ENCODE measurements at regions not wholly inside any gene's neighbourhood (a gene's known extent, or its start where the extent isn't known, plus 50 kb on each side); places are given as distances from the start of the nearest gene placed in this dataset.

- H3K4me3 ChIP-seq, result no peak overlapping the region
- H3K27me3 ChIP-seq, result no peaks in the 10 kb centered on the region
- no peak for TF ChIP-seq POLR2A (IDR thresholded peaks at IDR 0.05)
- TF ChIP-seq POLR2AphosphoS5 (IDR thresholded peaks at IDR 0.05), result no peak
- no peak for TF ChIP-seq EP300 (IDR thresholded peaks at IDR 0.05; ENCODE audit: low read depth)
- TF ChIP-seq CTCF (IDR thresholded peaks at IDR 0.05), result no peak
- DNase-seq, result no peak
- intact Hi-C loops (cut with DNase I; ENCODE audit: low total_unique reads), result no loop called here
- H3K4me1 ChIP-seq, result peaks cover 0 to 7% (median 7%) of the 10 kb centered on the region in 4 donors
- H3K27ac ChIP-seq, result no peak overlapping the region
- H3K36me3 ChIP-seq, result no peaks in the 10 kb centered on the region
- H3K9me3 ChIP-seq, result no peaks in the 10 kb centered on the region
- 86 to 88% methylated on average over 8 to 20 of the region's 20 CpGs for WGBS, 2 donors (ENCODE audit: low coverage in 1 of 2)
- in situ Hi-C loops (cut with MboI; ENCODE audit: low pct_ligation_motif_present in 1 of 4, low pct_unique_long_range_greater_than_20kb in 1 of 4, low sequenced_read_pairs in 3 of 4), result no loop called here
These were observed 109.6 kb upstream of the SERP2 start for GRCh38 chr13:44263751-44264620.

GRCh38 chr13:44266305-44266704 is 107.3 kb upstream of the SERP2 start:
- WGBS, 2 donors (ENCODE audit: low coverage in 1 of 2), result 79 to 87% methylated on average over 3 of the region's 3 CpGs
- Histone ChIP-seq H3K27me3 (no peaks in the 10 kb centered on the region), H3K4me1 (peaks cover 0 to 8% (median 1%) of the 10 kb centered on the region in 4 donors), H3K36me3 (no peaks in the 10 kb centered on the region), H3K4me3 (no peak overlapping the region), H3K9me3 (no peaks in the 10 kb centered on the region), H3K27ac (no peak overlapping the region)
- intact Hi-C loops (cut with DNase I; ENCODE audit: low total_unique reads), result no loop called here
- in situ Hi-C loops (cut with MboI; ENCODE audit: low pct_ligation_motif_present in 1 of 4, low pct_unique_long_range_greater_than_20kb in 1 of 4, low sequenced_read_pairs in 3 of 4), result no loop called here
- TF ChIP-seq POLR2AphosphoS5 (IDR thresholded peaks at IDR 0.05) (no peak), POLR2A (IDR thresholded peaks at IDR 0.05) (no peak), CTCF (IDR thresholded peaks at IDR 0.05) (no peak), EP300 (IDR thresholded peaks at IDR 0.05; ENCODE audit: low read depth) (no peak)
- DNase-seq, result no peak

- H3K27ac ChIP-seq, result no peak overlapping the region
- no peak for TF ChIP-seq CTCF (IDR thresholded peaks at IDR 0.05)
- no peak for TF ChIP-seq POLR2A (IDR thresholded peaks at IDR 0.05)
- TF ChIP-seq POLR2AphosphoS5 (IDR thresholded peaks at IDR 0.05), result no peak
- TF ChIP-seq EP300 (IDR thresholded peaks at IDR 0.05; ENCODE audit: low read depth), result no peak
- peaks cover under 1 to 13% (median 5%) of the 10 kb centered on the region in 4 donors for H3K4me1 ChIP-seq
- DNase-seq, result no peak
- intact Hi-C loops (cut with DNase I; ENCODE audit: low total_unique reads) (no loop called here), in situ Hi-C loops (cut with MboI; ENCODE audit: low pct_ligation_motif_present in 1 of 4, low pct_unique_long_range_greater_than_20kb in 1 of 4, low sequenced_read_pairs in 3 of 4) (no loop called here)
- 89% methylated on average over 1 of the region's 1 CpG; no CpG with 5 or more reads in 1 of the 2 donors for WGBS, 2 donors (ENCODE audit: low coverage in 1 of 2)
- H3K36me3 ChIP-seq, result no peaks in the 10 kb centered on the region
- no peaks in the 10 kb centered on the region for H3K9me3 ChIP-seq
- no peak overlapping the region for H3K4me3 ChIP-seq
- no peaks in the 10 kb centered on the region for H3K27me3 ChIP-seq
These were observed 106.9 kb upstream of the SERP2 start for GRCh38 chr13:44266772-44267171.

DNA sequence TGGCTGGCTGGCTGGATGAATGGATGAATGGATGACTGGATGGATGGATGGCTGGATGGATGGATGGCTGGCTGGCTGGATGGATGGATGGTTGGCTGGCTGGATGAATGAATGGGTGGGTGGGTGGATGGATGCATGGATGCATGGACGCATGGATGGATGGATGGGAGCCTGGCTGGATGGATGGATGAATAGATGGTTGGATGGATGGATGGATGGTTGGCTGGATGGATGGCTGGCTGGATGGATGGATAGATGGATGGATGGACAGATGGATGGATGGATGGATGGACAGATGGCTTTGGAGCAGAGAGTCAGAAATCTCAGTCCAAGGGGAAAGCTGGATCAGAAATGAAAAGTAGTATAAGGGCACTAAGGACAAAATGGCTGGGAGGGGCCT is 106.4 kb upstream of the SERP2 start:
- intact Hi-C loops (cut with DNase I; ENCODE audit: low total_unique reads), result no loop called here
- Histone ChIP-seq H3K27me3 (no peaks in the 10 kb centered on the region), H3K4me3 (no peak overlapping the region), H3K4me1 (peaks cover 5 to 17% (median 9%) of the 10 kb centered on the region in 4 donors), H3K27ac (no peak overlapping the region), H3K36me3 (no peaks in the 10 kb centered on the region), H3K9me3 (no peaks in the 10 kb centered on the region)
- WGBS, 2 donors (ENCODE audit: low coverage in 1 of 2), result 93 to 100% methylated on average over 1 of the region's 1 CpG
- TF ChIP-seq CTCF (IDR thresholded peaks at IDR 0.05) (no peak), EP300 (IDR thresholded peaks at IDR 0.05; ENCODE audit: low read depth) (no peak), POLR2AphosphoS5 (IDR thresholded peaks at IDR 0.05) (no peak), POLR2A (IDR thresholded peaks at IDR 0.05) (no peak)
- in situ Hi-C loops (cut with MboI; ENCODE audit: low pct_ligation_motif_present in 1 of 4, low pct_unique_long_range_greater_than_20kb in 1 of 4, low sequenced_read_pairs in 3 of 4), result no loop called here
- DNase-seq, result no peak

Data from transverse colon (tissue), 4 donors.